ENCODE measurements at regions not wholly inside any gene's neighbourhood (a gene's known extent, or its start where the extent isn't known, plus 50 kb on each side); places are given as distances from the start of the nearest gene placed in this dataset.

- CTCF ChIA-PET, result no interaction called here
- no TSS peak for BruUV-seq (replicated peaks)
These were observed 707.4 kb upstream of the COX7C start for GRCh38 chr5:85910335-85910734.

GRCh38 chr5:85920984-85921383 is 696.8 kb upstream of the COX7C start:
- DNase-seq (ENCODE audit: low read depth, low spot score) (no peak), ATAC-seq (no peak)
- H3K4me3 ChIP-seq (ENCODE audit: low read depth in 2 of 2, low read length in 2 of 2), result no peak overlapping the region
- no peak overlapping the region for H3K27ac ChIP-seq (ENCODE audit: low read length)
- no peak for TF ChIP-seq TCF7L2 (IDR thresholded peaks at IDR 0.05; ENCODE audit: low read depth, low read length)
- POLR2A ChIA-PET, result no interaction called here
- H3K9me3 ChIP-seq (ENCODE audit: control insufficient read depth, insufficient read depth, low read depth, low read length), result no peaks in the 10 kb centered on the region
- no peaks in the 10 kb centered on the region for H3K27me3 ChIP-seq (ENCODE audit: control insufficient read depth, insufficient read depth, low read length)
- in situ Hi-C loops (cut with HindIII; ENCODE audit: low pct_unique_long_range_greater_than_20kb, low sequenced_read_pairs) (no loop called here), intact Hi-C loops (cut with micrococcal nuclease; ENCODE audit: unreplicated experiment) (no loop called here)
- CTCF ChIA-PET, result no interaction called here
- no TSS peak for BruUV-seq (replicated peaks)
- no peaks in the 10 kb centered on the region for H3K36me3 ChIP-seq (ENCODE audit: control insufficient read depth, insufficient read depth, low read length)
- no peaks in the 10 kb centered on the region for H3K4me1 ChIP-seq (ENCODE audit: control insufficient read depth, insufficient read depth, low read length)

More at GRCh38 chr5:85910335-85910734, 707.4 kb upstream of the COX7C start:
- TF ChIP-seq TCF7L2 (IDR thresholded peaks at IDR 0.05; ENCODE audit: low read depth, low read length) (no peak), CTCF (IDR thresholded peaks at IDR 0.05) (no peak), SIN3A (IDR thresholded peaks at IDR 0.05; ENCODE audit: borderline replicate concordance, insufficient read depth, low read depth, low read length) (no peak), POLR2AphosphoS5 (IDR thresholded peaks at IDR 0.05; ENCODE audit: low read depth, low read length) (no peak), REST (IDR thresholded peaks at IDR 0.05; ENCODE audit: insufficient read depth in 1 of 2, low read depth in 2 of 2, low read length in 1 of 2) (no peak)
- Histone ChIP-seq H3K27ac (ENCODE audit: low read length) (no peak overlapping the region), H3K27me3 (ENCODE audit: control insufficient read depth, insufficient read depth, low read length) (no peaks in the 10 kb centered on the region), H3K36me3 (ENCODE audit: control insufficient read depth, insufficient read depth, low read length) (no peaks in the 10 kb centered on the region), H3K4me3 (ENCODE audit: low read depth in 2 of 2, low read length in 2 of 2) (no peak overlapping the region), H3K9me3 (ENCODE audit: control insufficient read depth, insufficient read depth, low read depth, low read length) (no peaks in the 10 kb centered on the region), H3K4me1 (ENCODE audit: control insufficient read depth, insufficient read depth, low read length) (no peaks in the 10 kb centered on the region)
- POLR2A ChIA-PET, result no interaction called here
- in situ Hi-C loops (cut with HindIII; ENCODE audit: low pct_unique_long_range_greater_than_20kb, low sequenced_read_pairs), result no loop called here
- no peak for DNase-seq (ENCODE audit: low read depth, low spot score)
- intact Hi-C loops (cut with micrococcal nuclease; ENCODE audit: unreplicated experiment), result no loop called here
- no peak for ATAC-seq

GRCh38 chr5:85921590-85921989 is 696.2 kb upstream of the COX7C start:
- POLR2A ChIA-PET, result no interaction called here
- in situ Hi-C loops (cut with HindIII; ENCODE audit: low pct_unique_long_range_greater_than_20kb, low sequenced_read_pairs), result no loop called here

More at GRCh38 chr5:85921590-85921989, 696.2 kb upstream of the COX7C start:
- TF ChIP-seq POLR2AphosphoS5 (IDR thresholded peaks at IDR 0.05; ENCODE audit: low read depth, low read length), result no peak
- no peak for TF ChIP-seq SIN3A (IDR thresholded peaks at IDR 0.05; ENCODE audit: borderline replicate concordance, insufficient read depth, low read depth, low read length)
- no peak for TF ChIP-seq REST (IDR thresholded peaks at IDR 0.05; ENCODE audit: insufficient read depth in 1 of 2, low read depth in 2 of 2, low read length in 1 of 2)
- no peak for TF ChIP-seq CTCF (IDR thresholded peaks at IDR 0.05)
- TF ChIP-seq TCF7L2 (IDR thresholded peaks at IDR 0.05; ENCODE audit: low read depth, low read length), result no peak
- Histone ChIP-seq H3K27ac (ENCODE audit: low read length) (no peak overlapping the region), H3K4me3 (ENCODE audit: low read depth in 2 of 2, low read length in 2 of 2) (no peak overlapping the region), H3K9me3 (ENCODE audit: control insufficient read depth, insufficient read depth, low read depth, low read length) (no peaks in the 10 kb centered on the region), H3K27me3 (ENCODE audit: control insufficient read depth, insufficient read depth, low read length) (no peaks in the 10 kb centered on the region), H3K4me1 (ENCODE audit: control insufficient read depth, insufficient read depth, low read length) (no peaks in the 10 kb centered on the region), H3K36me3 (ENCODE audit: control insufficient read depth, insufficient read depth, low read length) (no peaks in the 10 kb centered on the region)
- intact Hi-C loops (cut with micrococcal nuclease; ENCODE audit: unreplicated experiment), result no loop called here
- DNase-seq (ENCODE audit: low read depth, low spot score) (no peak), ATAC-seq (no peak)
- CTCF ChIA-PET, result no interaction called here
- BruUV-seq (replicated peaks), result no TSS peak

Data from Panc1 (cell line).